Colonic mucosa (tissue), 4 donors: ENCODE measurements at regions not wholly inside any gene's neighbourhood (a gene's known extent, or its start where the extent isn't known, plus 50 kb on each side); places are given as distances from the start of the nearest gene placed in this dataset.

Experiments used
- DNase-seq: peaks from one replicate; pipeline ENCODE4 v3.0.0-alpha.2; 2020
- H3K27ac ChIP-seq: fragments of 200-600 bp; one replicate; pipeline ENCODE4 v1.8.0; 2021
- H3K27me3 ChIP-seq: fragments of 200-600 bp; one replicate; pipeline ENCODE4 v1.8.0; 2021
- H3K36me3 ChIP-seq: fragments of 200-600 bp; one replicate; pipeline ENCODE4 v1.8.0; 2021
- H3K4me1 ChIP-seq: fragments of 200-600 bp; one replicate; pipeline ENCODE4 v1.8.0; 2021; ENCODE audit warnings: mild to moderate bottlenecking
- H3K4me3 ChIP-seq: fragments of 200-600 bp; one replicate; pipeline ENCODE4 v1.8.0; 2021
- H3K9ac ChIP-seq, 2 donors: one replicate each; pipeline ENCODE4 v1.7.0; 2013; ENCODE audit warnings: control low read depth in 2 of 2, low read depth in 2 of 2, low read length in 2 of 2
- H3K9me3 ChIP-seq: fragments of 200-600 bp; one replicate; pipeline ENCODE4 v1.8.0; 2021
- CTCF ChIP-seq: fragments of 200-600 bp; IDR thresholded peaks from one replicate; pipeline ENCODE4 v1.8.0; 2022; ENCODE audit warnings: antibody characterized with exemption, mild to moderate bottlenecking
- intact Hi-C: fragments of 100-400 bp; cut with DNase I; formaldehyde crosslinking; loops from one replicate; pipeline ENCODE4 v1.14.1; 2022
- donor health status: healthy.
- donor health status: DM: no; HTN: no; CAD: no.
- donor health status: DM: no; HTN: no; CAD: no.

DNA sequence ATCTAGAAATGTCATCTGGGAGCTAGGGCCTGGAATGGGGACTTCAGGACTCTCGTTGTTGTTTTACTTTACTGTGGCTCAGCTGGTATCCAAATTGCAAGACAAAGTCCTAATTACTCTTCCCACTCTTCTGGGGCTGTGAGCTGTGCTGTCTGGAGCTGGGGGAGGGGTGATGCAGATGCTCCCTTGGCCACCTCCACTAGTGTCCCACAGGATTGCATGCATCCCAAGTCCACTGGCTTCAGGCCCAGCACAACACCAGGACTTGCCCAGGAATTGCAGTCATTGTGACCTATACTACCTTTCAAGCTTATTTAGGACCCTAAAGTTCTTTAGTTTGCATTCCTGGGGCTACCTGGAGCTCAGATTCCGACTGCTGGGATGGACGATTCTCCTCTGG, 366.1 kb upstream of the FAM47C start:
- H3K9ac ChIP-seq: no peak overlapping the region
- H3K27me3 ChIP-seq: no peaks in the 10 kb centered on the region
- no peak overlapping the region for H3K4me3 ChIP-seq
- no peak for TF ChIP-seq CTCF
- no peak overlapping the region for H3K27ac ChIP-seq
- H3K4me1 ChIP-seq: no peaks in the 10 kb centered on the region
- no peaks in the 10 kb centered on the region for H3K9me3 ChIP-seq
- no peaks in the 10 kb centered on the region for H3K36me3 ChIP-seq
- intact Hi-C loops: no loop called here
- DNase-seq: no peak

GRCh38 chrX:36650622-36651021, 357.5 kb upstream of the FAM47C start:
- Histone ChIP-seq H3K27ac (no peak overlapping the region), H3K4me3 (no peak overlapping the region), H3K9ac (no peak overlapping the region), H3K36me3 (no peaks in the 10 kb centered on the region), H3K4me1 (no peaks in the 10 kb centered on the region), H3K27me3 (no peaks in the 10 kb centered on the region), H3K9me3 (no peaks in the 10 kb centered on the region)
- no peak for TF ChIP-seq CTCF
- intact Hi-C loops: no loop called here
- no peak for DNase-seq

DNA sequence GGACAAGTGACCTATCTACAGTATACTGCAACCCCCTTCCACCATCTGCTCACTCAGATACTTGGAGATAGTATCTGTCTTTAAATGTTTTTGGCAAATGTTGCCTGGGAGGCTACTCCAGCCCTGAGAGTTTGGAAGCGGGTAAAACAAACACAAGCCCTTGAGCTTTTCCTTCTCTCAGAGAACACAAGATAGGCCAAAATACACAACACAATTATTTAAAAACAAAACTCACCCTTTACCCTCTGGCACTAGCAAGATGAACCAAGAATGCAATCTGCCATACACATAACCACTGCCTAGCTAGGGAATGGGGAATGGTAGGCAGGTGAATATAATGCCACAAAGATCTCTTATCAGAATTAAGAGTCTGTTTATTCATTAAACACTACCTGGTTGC, 324.7 kb upstream of the FAM47C start:
- H3K4me1 ChIP-seq: no peaks in the 10 kb centered on the region
- H3K9ac ChIP-seq: no peak overlapping the region
- DNase-seq: no peak
- H3K9me3 ChIP-seq: no peaks in the 10 kb centered on the region
- no peaks in the 10 kb centered on the region for H3K36me3 ChIP-seq
- intact Hi-C loops: no loop called here
- no peak overlapping the region for H3K4me3 ChIP-seq
- H3K27me3 ChIP-seq: no peaks in the 10 kb centered on the region
- H3K27ac ChIP-seq: no peak overlapping the region
- no peak for TF ChIP-seq CTCF

DNA sequence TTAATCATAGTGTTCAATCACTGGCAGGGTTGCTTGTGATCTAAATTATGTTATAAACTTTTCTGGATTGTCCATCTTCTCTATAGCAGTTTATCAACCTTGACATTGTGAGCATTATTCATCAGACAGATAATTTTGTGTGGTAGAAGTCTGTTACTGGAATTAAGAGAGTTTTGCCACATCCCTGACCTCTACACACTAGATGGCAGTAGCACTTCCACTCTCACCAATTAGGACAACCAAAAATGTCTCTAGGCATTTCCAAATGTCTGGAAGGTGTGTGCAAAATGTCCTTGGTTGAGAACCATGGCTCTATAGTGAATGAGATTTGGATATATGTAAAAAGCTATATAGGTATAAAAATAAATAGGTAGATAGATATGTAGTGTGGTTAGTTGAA, 324.1 kb upstream of the FAM47C start:
- Histone ChIP-seq H3K4me3 (no peak overlapping the region), H3K36me3 (no peaks in the 10 kb centered on the region), H3K27ac (no peak overlapping the region), H3K9ac (no peak overlapping the region), H3K9me3 (no peaks in the 10 kb centered on the region), H3K4me1 (no peaks in the 10 kb centered on the region), H3K27me3 (no peaks in the 10 kb centered on the region)
- intact Hi-C loops: no loop called here
- no peak for DNase-seq
- TF ChIP-seq CTCF: no peak

GRCh38 chrX:36721990-36722389, 286.2 kb upstream of the FAM47C start:
- no peak overlapping the region for H3K4me3 ChIP-seq
- no peaks in the 10 kb centered on the region for H3K9me3 ChIP-seq
- H3K9ac ChIP-seq: no peak overlapping the region
- H3K27me3 ChIP-seq: no peaks in the 10 kb centered on the region
- no peak overlapping the region for H3K27ac ChIP-seq
- H3K36me3 ChIP-seq: no peaks in the 10 kb centered on the region
- no peaks in the 10 kb centered on the region for H3K4me1 ChIP-seq
- intact Hi-C loops: no loop called here
- DNase-seq: no peak
- TF ChIP-seq CTCF: no peak

GRCh38 chrX:36753602-36754001, 254.6 kb upstream of the FAM47C start:
- no peaks in the 10 kb centered on the region for H3K36me3 ChIP-seq
- no peak for TF ChIP-seq CTCF
- no peak overlapping the region for H3K4me3 ChIP-seq
- no peak overlapping the region for H3K27ac ChIP-seq
- no peaks in the 10 kb centered on the region for H3K9me3 ChIP-seq
- intact Hi-C loops: no loop called here
- no peaks in the 10 kb centered on the region for H3K27me3 ChIP-seq
- DNase-seq: no peak
- no peak overlapping the region for H3K9ac ChIP-seq
- H3K4me1 ChIP-seq: no peaks in the 10 kb centered on the region
